GM23248 (cell line): ENCODE measurements at regions not wholly inside any gene's neighbourhood (a gene's known extent, or its start where the extent isn't known, plus 50 kb on each side); places are given as distances from the start of the nearest gene placed in this dataset.

ENCODE experiments used
- DNase-seq: peaks from one replicate; pipeline ENCODE4 v3.0.0-alpha.2; 2015
- H2AFZ ChIP-seq: fragments of 200-600 bp; sonication (generic); 2 replicates; pipeline ENCODE4 v1.6.1; 2016; ENCODE audit warnings: antibody characterized with exemption
- H3F3A ChIP-seq: fragments of 200-600 bp; sonication (generic); 2 replicates; pipeline ENCODE4 v1.6.1; 2016; ENCODE audit warnings: mild to moderate bottlenecking, antibody characterized with exemption, mixed run types; ENCODE audit not compliant: insufficient read depth
- H3K27ac ChIP-seq: fragments of 200-600 bp; sonication (generic); 2 replicates; pipeline ENCODE4 v1.5.1; 2016; ENCODE audit warnings: mild to moderate bottlenecking
- H3K27me3 ChIP-seq: fragments of 200-600 bp; sonication (generic); replicated peaks from 2 replicates; pipeline ENCODE4 v1.6.1; 2016; ENCODE audit warnings: mild to moderate bottlenecking; ENCODE audit not compliant: insufficient read depth
- H3K36me3 ChIP-seq: fragments of 200-600 bp; sonication (generic); 2 replicates; pipeline ENCODE4 v1.6.1; 2016; ENCODE audit warnings: low read depth, mild to moderate bottlenecking
- H3K4me1 ChIP-seq: fragments of 200-600 bp; sonication (generic); 2 replicates; pipeline ENCODE4 v1.6.1; 2016; ENCODE audit warnings: mild to moderate bottlenecking; ENCODE audit not compliant: insufficient read depth
- H3K4me2 ChIP-seq: fragments of 200-600 bp; sonication (generic); one replicate; pipeline ENCODE4 v1.6.1; 2016; ENCODE audit warnings: mild to moderate bottlenecking; ENCODE audit not compliant: unreplicated experiment
- H3K4me3 ChIP-seq: fragments of 200-600 bp; sonication (generic); 2 replicates; pipeline ENCODE4 v1.5.1; 2016; ENCODE audit warnings: mild to moderate bottlenecking
- H3K79me2 ChIP-seq: fragments of 200-600 bp; sonication (generic); 2 replicates; pipeline ENCODE4 v1.6.1; 2016; ENCODE audit warnings: mild to moderate bottlenecking; ENCODE audit not compliant: insufficient read depth
- H3K9ac ChIP-seq: fragments of 200-600 bp; sonication (generic); 2 replicates; pipeline ENCODE4 v1.6.1; 2016; ENCODE audit warnings: mild to moderate bottlenecking
- H3K9me2 ChIP-seq: fragments of 200-600 bp; sonication (generic); 2 replicates; pipeline ENCODE4 v1.6.1; 2016; ENCODE audit warnings: mixed run types, mild to moderate bottlenecking, moderate library complexity; ENCODE audit not compliant: insufficient read depth
- H3K9me3 ChIP-seq: fragments of 200-600 bp; sonication (generic); one replicate; pipeline ENCODE4 v1.6.1; 2017; ENCODE audit warnings: low read depth
- H4K20me1 ChIP-seq: fragments of 200-600 bp; sonication (generic); 2 replicates; pipeline ENCODE4 v1.6.0; 2016; ENCODE audit not compliant: insufficient read depth
- EZH2 ChIP-seq: fragments of 200-600 bp; sonication (generic); IDR thresholded peaks from 2 replicates; pipeline ENCODE4 v1.6.1; 2018; ENCODE audit warnings: antibody characterized with exemption, mild to moderate bottlenecking; ENCODE audit not compliant: insufficient read depth, poor library complexity, severe bottlenecking
- EZH2phosphoT487 ChIP-seq: fragments of 200-600 bp; sonication (generic); IDR thresholded peaks from 2 replicates; pipeline ENCODE4 v1.6.1; 2018; ENCODE audit warnings: antibody characterized with exemption, moderate library complexity, mild to moderate bottlenecking, low read depth; ENCODE audit not compliant: insufficient read depth
- WGBS, 2 experiments: methylation state at CpG; one replicate each; pipeline ENCODE4 v1.1.6; 2015 to 2017; ENCODE audit warnings: low lambda C conversion rate in 2 of 2, low coverage in 1 of 2; ENCODE audit errors: missing lambda C conversion rate in 2 of 2; 5-methylcytosine and 5-hydroxymethylcytosine counted together
- in situ Hi-C: fragments of 300-500 bp; cut with MboI; formaldehyde crosslinking; loops from 2 replicates; pipeline ENCODE4 v1.15.0; 2020

DNA sequence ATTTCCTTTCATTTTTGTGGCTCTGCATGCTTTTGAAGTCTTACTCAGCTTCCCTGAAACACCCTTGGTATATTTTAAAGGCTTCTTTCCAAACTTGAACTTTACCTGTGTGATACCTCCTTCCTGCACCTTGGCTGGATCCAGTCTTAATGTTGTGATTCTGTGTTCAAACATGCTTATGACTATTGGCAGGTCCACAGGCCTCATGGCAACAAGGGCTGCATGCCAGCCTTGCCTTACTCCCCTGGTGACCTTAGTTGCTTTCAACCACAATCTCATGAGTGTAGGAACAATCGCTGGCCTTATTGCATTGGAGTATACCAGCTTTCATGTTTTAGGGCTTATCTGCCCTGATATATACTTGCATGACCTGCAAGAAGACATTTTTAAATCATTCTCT lies 238.7 kb downstream of the KIF20B start:
- 0 to 6% methylated on average over 1 of the region's 1 CpG for WGBS, 2 experiments
- Histone ChIP-seq H3K9me2 (no peaks in the 10 kb centered on the region), H3K4me1 (no peaks in the 10 kb centered on the region), H3K36me3 (no peaks in the 10 kb centered on the region), H2AFZ (no peak overlapping the region), H3K4me2 (no peak overlapping the region), H3K9ac (no peak overlapping the region), H4K20me1 (no peaks in the 10 kb centered on the region), H3K27ac (no peak overlapping the region), H3K9me3 (no peaks in the 10 kb centered on the region), H3K27me3 (no peaks in the 10 kb centered on the region), H3F3A (no peaks in the 10 kb centered on the region), H3K4me3 (no peak overlapping the region), H3K79me2 (no peaks in the 10 kb centered on the region)
- in situ Hi-C loops, result no loop called here
- no peak for DNase-seq
- TF ChIP-seq EZH2 (no peak), EZH2phosphoT487 (no peak)

DNA sequence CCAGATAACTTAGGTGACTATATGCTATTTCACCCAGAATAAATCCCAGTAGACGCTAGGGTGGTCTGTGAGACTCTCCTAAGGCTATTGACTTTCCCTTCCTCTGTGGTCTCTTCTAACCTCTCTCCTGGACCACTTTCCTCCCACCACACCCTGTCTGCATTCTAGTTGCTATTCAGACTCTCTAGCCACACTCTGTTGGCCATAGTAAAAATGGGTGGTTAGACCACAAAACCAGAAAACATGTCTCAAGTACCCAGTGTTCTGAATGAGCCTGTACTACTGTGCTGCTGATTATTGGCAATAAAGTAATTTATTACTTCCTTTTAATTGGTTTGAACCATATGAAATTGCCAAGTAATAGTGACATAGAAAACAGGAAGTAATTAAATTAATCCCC lies 240.8 kb downstream of the KIF20B start:
- no peak overlapping the region for H3K9ac ChIP-seq
- H3K36me3 ChIP-seq, result no peaks in the 10 kb centered on the region
- no peak overlapping the region for H3K4me2 ChIP-seq
- no peaks in the 10 kb centered on the region for H3F3A ChIP-seq
- H2AFZ ChIP-seq, result no peak overlapping the region
- in situ Hi-C loops, result no loop called here
- no peaks in the 10 kb centered on the region for H3K79me2 ChIP-seq
- no peaks in the 10 kb centered on the region for H3K9me2 ChIP-seq
- H3K27me3 ChIP-seq, result no peaks in the 10 kb centered on the region
- H3K4me1 ChIP-seq, result no peaks in the 10 kb centered on the region
- H3K9me3 ChIP-seq, result no peaks in the 10 kb centered on the region
- H4K20me1 ChIP-seq, result no peaks in the 10 kb centered on the region
- TF ChIP-seq EZH2phosphoT487 (no peak), EZH2 (no peak)
- no peak overlapping the region for H3K27ac ChIP-seq
- H3K4me3 ChIP-seq, result no peak overlapping the region
- WGBS, 2 experiments, result 0 to 7% methylated on average over 1 of the region's 1 CpG
- no peak for DNase-seq

DNA sequence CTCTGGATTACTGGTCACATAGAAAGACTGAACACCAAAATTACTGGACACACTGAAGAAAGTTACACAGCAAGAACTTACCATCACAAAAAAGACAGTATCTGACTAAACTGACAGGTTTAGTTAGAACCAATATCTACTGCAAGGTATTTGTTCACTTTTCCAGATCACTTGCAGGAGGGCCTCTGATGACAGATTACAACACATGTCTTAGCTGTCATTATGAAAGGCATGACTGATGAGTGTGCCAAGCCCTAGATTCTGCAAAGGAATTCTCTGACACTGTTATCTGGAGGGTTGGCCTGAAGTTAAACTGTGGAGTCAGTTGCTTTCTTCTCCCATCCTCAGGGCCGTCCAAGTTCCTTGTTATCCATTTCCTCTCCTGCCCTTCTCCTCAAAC lies 242.7 kb downstream of the KIF20B start:
- in situ Hi-C loops, result no loop called here
- whole genome bisulfite sequencing, 2 experiments, result 0% methylated on average over 1 of the region's 1 CpG
- Histone ChIP-seq H3K36me3 (no peaks in the 10 kb centered on the region), H3F3A (no peaks in the 10 kb centered on the region), H2AFZ (no peak overlapping the region), H3K4me1 (no peaks in the 10 kb centered on the region), H3K79me2 (no peaks in the 10 kb centered on the region), H3K4me3 (no peak overlapping the region), H3K9ac (no peak overlapping the region), H3K27ac (no peak overlapping the region), H4K20me1 (no peaks in the 10 kb centered on the region), H3K27me3 (no peaks in the 10 kb centered on the region), H3K9me3 (no peaks in the 10 kb centered on the region), H3K4me2 (no peak overlapping the region), H3K9me2 (no peaks in the 10 kb centered on the region)
- DNase-seq, result no peak
- TF ChIP-seq EZH2, result no peak
- TF ChIP-seq EZH2phosphoT487, result no peak

DNA sequence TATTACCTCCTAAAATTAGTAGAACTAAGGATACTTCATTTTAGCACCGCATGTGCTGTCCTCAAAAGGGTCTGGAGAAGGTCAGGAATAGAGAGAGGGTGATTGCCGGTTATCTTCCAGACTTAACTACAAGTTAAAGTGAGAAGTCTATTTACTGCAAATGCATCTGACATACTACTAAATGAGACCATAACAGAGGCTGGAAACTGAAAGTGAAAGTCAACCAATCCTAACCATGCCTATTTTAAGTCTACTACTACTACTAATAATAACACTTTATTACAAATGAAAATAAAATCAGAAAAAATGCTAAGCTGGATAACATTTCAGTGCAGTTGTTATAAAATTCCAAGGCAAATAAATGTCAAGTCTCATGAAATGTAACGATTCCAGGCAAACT lies 244.7 kb downstream of the KIF20B start:
- H3K27me3 ChIP-seq, result no peaks in the 10 kb centered on the region
- H3K4me3 ChIP-seq, result peak overlapping the region; percentile 7; the same call in 1 of the 2 replicates

DNA sequence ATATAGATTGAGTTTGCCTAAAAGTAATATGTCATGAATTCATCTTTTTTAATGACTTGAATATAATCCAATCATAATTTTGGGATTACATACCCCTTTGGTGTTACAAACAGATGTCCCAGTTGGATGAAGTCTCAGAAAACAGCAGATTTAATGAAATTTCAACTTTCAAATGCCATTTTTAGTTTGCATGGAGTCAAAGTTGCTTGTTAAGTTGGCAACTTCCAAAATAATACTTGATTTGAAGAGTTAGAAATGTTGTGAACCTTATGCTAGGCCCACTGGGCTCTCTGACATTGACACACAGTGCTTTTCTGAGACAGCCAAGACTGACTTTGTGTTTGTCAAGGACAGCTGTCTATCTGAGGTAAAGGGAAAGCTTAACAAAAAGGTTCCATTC lies 248.1 kb downstream of the KIF20B start:
- Histone ChIP-seq H3K9me2 (no peaks in the 10 kb centered on the region), H4K20me1 (no peaks in the 10 kb centered on the region), H3F3A (no peaks in the 10 kb centered on the region), H3K4me3 (no peak overlapping the region), H3K27me3 (no peaks in the 10 kb centered on the region), H3K27ac (no peak overlapping the region), H3K9me3 (no peaks in the 10 kb centered on the region), H3K4me2 (no peak overlapping the region), H2AFZ (no peak overlapping the region), H3K79me2 (no peaks in the 10 kb centered on the region), H3K9ac (no peak overlapping the region), H3K4me1 (no peaks in the 10 kb centered on the region), H3K36me3 (no peaks in the 10 kb centered on the region)
- no peak for DNase-seq
- TF ChIP-seq EZH2phosphoT487 (no peak), EZH2 (no peak)
- in situ Hi-C loops, result no loop called here

More for the DNA sequence above, 244.7 kb downstream of the KIF20B start:
- Histone ChIP-seq H3K4me1 (no peaks in the 10 kb centered on the region), H3K27ac (no peak overlapping the region), H3K9me3 (no peaks in the 10 kb centered on the region), H3K36me3 (no peaks in the 10 kb centered on the region), H3K79me2 (no peaks in the 10 kb centered on the region), H2AFZ (no peak overlapping the region), H4K20me1 (no peaks in the 10 kb centered on the region), H3F3A (no peaks in the 10 kb centered on the region), H3K9me2 (no peaks in the 10 kb centered on the region), H3K4me2 (no peak overlapping the region), H3K9ac (no peak overlapping the region)
- 26 to 28% methylated on average over 3 of the region's 3 CpGs for WGBS, 2 experiments
- DNase-seq, result peak; percentile 7
- in situ Hi-C loops, result no loop called here
- TF ChIP-seq EZH2 (no peak), EZH2phosphoT487 (no peak)
